GM23248 (cell line): ENCODE measurements at regions not wholly inside any gene's neighbourhood (a gene's known extent, or its start where the extent isn't known, plus 50 kb on each side); places are given as distances from the start of the nearest gene placed in this dataset.
"Not testable (repeated sequence)": the region's sequence is repeated elsewhere in the genome, so short reads cannot be mapped to it uniquely, and the experiment has no call there.

Experiments
- EZH2 ChIP-seq: fragments of 200-600 bp; sonication (generic); IDR thresholded peaks from 2 replicates; pipeline ENCODE4 v1.6.1; 2018; ENCODE audit warnings: antibody characterized with exemption, mild to moderate bottlenecking; ENCODE audit not compliant: insufficient read depth, poor library complexity, severe bottlenecking
- EZH2phosphoT487 ChIP-seq: fragments of 200-600 bp; sonication (generic); IDR thresholded peaks from 2 replicates; pipeline ENCODE4 v1.6.1; 2018; ENCODE audit warnings: antibody characterized with exemption, moderate library complexity, mild to moderate bottlenecking, low read depth; ENCODE audit not compliant: insufficient read depth

DNA sequence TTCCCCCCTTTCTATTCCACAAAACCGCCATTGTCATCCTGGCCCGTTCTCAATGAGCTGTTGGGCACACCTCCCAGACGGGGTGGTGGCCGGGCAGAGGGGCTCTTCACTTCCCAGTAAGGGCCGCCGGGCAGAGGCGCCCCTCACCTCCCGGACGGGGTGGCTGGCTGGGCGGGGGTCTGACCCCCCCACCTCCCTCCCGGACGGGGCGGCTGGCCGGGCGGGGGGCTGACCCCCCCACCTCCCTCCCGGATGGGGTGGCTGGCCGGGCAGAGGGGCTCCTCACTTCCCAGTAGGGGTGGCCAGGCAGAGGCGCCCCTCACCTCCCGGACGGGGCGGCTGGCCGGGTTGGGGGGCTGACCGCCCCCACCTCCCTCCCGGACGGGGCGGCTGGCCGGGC is 363.6 kb upstream of the UMPS start:
- TF ChIP-seq EZH2, EZH2phosphoT487: not testable (repeated sequence)
